HCEC 1CT (cell line): ENCODE measurements at regions not wholly inside any gene's neighbourhood (a gene's known extent, or its start where the extent isn't known, plus 50 kb on each side); places are given as distances from the start of the nearest gene placed in this dataset.
A peak's percentile ranks its signal among the peaks of the same experiment; 100 is the strongest.

Experiments
- DNase-seq: peaks from one replicate; pipeline ENCODE4 v3.0.0-alpha.2; 2017

DNA sequence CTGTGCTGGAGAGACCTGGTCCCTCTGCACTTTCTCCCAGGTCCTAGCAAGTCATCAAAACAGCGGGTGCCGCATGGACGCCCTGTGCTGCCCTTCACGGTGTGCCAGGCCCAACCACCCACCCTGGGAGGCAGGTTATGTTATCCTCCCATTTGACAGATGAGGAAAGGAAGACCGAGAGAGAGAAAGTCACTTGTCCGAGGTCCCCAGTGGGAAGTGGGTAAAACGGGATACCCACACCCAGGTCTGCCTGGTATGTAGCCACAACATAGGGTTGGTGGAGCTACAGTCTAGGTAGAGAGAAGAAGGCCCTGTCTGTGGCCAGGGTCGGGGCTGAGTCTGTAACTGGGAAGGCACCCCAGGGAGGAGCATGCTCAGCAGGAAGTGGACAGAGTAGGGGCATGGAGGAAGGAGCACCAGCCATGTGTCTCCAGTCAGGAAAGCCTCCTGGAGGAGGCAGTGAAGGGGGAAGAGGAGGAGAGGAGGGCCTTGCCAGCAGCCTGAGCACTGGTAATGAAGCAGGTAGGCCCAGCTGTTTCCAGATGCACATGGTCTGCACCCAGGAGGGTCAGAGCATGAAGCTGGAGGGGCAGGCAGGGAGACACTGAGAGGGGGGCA, 98.4 kb downstream of the ZFP36L2 start:
- DNase-seq = no peak

DNA sequence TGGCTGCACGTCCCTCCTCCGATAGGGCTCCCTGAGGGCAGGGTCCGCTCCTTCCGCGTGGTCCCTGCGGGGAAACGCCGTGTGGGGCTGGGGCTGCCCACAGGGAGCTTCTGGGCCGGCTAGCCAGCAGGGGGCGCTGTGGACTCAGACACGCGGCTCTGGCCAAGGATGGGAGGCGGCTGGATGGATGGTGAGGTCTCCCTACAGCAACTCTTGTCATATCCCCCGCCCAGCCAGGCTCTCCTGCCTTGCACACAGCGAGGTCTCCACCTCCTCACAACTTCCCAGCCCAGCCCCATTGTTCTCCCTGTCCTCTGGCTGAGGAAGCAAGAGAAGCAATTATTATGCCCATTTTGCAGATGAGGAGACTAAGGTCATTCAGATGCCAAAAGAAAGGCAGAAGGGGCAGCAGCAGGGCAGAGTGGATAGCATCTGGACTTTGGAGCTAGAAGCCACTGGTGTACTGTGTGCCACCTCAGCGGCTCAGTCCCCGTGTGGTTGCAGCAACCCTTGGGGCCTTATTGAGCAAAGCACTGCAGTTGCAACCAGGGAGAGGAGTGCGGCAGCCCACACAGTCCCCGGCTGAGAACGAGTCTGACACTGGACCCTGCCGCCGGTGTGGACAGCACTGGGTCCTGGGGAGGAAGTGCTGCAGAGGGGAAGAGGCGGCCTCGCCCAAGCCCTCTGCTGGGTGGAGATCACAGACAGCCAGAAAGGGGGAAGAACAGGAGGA, 99.0 kb downstream of the ZFP36L2 start:
- peak; percentile 24 for DNase-seq

DNA sequence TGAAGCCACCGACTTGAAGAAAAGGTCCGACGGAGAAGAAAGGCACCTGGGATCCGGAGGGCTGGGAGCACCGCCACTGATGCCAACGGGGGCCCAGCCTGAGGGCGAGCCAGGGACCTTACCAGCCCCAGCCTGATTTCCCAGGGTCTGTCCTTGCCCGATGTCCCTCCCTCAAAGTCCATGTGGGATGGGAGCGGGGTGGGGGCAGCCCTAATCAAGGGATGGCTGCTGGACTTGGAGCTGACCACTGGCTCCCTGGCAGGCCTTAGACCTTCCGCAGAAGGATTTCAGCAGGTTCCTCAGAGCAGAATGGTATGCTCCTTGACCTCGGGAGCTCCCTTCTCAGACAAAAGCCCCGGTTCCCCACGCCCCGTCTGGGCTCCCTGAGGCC, 99.6 kb downstream of the ZFP36L2 start:
- no peak for DNase-seq

DNA sequence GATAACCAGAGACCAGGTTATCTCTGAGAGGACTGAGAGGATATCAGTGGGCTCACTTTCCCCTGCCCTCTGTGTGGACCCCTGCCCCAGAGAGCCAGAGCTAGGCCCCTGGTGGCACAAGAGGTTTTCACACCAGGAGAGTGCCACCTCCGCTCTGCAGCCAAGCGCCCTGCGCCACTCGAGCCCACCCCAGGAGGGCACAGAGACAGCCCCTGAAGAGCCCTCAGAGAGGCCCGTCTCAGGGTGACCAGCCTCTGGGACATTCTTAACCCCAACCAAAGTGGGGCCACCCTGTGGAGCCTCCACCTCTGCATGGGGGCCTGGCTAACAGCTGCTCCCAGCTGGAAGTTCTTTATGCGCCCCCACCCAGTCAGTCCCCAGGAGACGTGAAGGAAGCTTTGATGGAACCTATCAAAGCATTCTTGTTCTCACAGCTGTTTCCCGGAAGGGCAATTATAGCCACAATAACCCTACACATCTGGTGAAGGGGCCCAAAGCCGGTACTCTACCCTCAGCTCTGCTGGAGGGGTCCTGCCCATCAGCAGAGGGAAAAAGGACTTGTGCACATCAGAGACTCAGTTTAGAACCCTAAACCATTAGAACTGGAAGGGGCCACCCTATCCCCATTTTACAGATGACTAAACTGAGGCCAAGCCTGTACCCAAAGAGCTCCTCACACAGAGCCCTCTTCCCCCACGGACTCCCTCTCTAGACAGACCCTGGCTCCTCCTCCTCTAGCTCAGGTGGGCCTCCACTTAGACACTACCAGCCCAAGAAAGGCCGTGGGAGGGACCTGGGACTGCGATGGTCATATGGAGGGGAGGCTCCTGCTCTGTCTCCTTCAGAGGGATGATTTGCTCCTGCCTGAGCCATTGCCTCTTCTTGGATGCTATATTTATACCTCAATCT, 101.1 kb downstream of the ZFP36L2 start:
- no peak for DNase-seq

DNA sequence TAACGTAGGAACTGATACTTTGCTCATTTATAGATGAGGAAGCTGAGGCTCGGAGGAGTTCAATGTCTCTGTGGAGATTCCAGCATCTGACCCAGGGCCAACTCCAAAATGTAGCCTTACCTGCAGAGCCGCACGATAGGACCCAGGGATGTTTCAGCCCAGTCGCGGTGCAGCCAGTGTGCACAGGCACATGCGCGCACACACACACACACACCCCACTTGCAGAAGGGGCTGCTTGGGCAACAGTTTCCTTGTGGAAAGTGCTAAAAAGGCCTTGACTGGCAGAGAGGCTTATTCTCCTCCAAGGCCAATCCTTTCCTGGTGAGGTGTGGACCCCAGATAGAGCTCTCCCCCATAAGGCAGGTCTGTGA, 101.7 kb downstream of the ZFP36L2 start:
- no peak for DNase-seq

DNA sequence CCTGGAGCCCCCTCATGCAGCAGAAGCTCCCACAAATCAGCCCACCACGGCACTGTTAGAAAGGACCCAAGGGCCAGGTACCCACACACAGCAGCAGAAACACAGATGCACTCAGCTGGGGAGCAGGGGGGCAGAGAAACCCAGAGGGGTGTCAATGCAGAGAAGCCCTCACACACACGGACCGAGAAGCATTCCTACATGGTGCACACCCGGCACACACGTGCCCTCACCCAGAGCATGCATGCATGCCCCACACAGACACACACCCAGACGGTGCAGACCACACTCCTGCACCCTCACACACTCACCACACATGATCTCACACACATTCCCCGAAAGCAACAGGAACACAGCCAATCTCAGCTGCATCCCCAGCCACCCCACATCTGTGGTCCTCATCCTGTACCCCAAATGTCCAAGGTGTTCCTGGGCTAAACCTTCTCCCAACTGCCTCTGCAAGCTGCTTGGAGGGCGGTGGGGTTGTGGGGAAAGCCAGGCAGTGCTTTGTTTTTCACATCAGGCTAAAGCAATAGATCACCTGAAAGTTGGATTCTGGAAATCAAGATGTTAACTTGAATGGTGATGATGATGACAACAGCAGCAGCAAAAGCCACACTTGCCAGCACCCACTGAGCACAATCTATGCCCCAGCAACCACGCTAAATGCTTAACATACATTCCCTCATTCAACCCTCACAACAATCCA, 102.3 kb downstream of the ZFP36L2 start:
- no peak for DNase-seq

DNA sequence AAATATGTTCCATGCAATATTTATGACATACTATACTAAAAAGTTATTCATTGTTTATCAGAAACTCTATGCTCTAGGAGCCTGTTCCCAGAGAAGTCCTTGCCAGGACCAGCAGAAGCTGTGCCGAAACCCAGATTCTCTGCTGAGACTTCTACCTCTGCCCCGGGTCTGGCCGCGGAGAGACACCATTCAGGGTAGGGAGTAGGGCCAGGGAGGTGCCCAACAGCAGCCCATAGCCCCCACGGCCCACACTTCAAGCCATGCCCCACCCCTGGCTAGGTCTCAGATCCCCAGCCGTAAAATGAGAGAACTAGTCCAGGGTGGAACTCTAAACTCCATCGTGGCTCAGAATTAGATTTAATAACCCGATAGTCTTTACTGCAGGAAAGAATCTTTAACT, 102.9 kb downstream of the ZFP36L2 start:
- DNase-seq = no peak

DNA sequence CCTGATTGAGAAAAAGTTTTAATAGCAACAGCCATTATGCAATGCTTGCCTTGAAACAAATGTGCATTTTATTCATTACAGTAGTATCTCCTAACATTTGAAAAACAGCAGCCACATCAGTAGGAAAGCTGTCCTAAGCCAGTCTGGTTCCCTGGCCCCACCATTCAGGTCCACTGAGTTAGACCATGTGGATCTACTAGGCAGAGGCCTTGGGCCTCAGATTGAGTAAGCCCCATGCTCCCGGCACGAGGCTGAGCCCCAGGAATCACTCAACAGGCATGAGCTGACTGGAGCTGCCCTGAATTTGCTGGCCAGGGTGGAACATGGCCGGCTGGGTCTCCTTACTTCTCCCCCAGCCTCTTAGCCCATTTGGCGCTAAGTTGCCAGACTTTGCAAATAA, 103.4 kb downstream of the ZFP36L2 start:
- no peak for DNase-seq

DNA sequence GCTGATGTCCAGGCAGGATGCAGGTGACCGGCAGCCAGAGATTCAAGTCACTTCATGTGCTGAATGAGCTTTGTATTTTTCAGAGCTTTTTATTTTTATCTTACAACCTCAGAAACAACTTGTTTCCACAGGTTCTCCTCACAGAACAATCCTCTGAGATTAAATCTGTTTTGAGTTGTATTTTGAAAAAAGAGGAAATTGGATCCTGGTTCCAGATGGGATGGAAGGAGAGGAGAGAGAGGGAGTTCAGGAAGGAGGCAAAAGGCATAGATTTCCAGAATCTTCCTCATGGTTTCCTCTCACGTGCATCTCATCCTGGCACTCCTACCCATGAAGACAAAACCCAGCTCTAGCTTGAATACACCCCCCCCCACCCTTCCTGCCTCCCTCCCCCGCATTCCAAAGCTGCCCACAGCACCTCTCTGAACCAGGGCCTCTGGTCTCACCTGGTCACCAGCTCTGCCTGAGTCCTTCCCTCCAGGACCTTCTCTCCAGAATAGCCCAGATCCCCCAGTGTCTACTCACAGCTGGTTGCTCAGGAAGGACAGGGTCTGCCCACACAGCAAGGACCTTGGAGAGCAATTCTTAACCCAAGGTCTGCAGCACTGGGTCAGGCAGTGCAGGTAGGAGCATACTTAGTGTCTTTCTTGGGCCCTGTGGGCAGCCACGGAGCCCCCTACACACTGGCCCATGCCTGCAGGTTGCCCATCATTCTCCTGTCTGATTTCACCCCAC, 104.7 kb downstream of the ZFP36L2 start:
- DNase-seq = no peak

DNA sequence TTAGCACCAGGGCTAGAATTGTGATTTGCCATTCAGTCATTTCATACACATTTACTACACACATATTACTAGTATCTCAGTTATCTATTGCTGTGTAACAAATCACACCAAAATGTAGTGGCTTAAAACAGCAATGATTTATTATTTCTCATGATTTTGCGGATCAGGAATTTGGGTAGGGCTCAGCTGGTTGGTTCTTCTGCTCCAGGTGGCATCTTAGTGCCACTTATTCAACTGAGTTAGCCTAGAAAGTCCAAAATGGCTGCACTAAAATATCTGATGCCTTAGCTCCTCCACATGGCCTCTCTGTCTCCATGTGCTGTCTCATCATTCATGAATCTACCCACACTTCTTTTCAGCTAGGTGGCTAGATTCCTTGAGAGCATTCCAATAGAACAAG, 107.1 kb downstream of the ZFP36L2 start:
- no peak for DNase-seq

DNA sequence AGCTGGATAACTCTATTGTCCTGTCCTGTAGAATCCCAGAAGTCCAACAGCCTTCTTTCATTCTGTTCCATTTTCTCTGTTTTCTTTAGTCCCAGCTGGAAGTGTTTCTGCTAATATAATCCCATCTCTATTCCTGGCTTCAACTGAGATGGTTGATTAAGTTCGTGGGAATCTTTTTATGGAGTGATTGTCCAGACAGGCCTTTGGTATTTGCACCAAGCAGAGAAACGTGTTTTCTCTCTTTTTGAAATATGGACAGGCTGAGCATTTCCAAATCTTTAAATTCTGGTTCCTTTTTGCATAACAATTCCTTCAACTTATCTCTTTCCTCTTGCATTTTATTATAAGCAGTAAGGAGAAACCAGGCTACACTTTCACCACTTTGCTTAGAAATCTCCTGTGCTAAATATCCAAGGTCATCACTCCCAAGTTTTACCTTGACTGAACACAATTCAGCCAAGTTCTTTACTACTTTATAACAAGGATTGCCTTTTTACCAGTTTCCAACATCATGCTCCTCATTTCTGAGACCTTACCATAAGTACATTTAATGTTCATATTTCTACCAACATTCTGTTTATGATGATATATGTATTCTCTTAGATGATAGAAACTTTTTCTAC, 108.8 kb downstream of the ZFP36L2 start:
- no peak for DNase-seq

DNA sequence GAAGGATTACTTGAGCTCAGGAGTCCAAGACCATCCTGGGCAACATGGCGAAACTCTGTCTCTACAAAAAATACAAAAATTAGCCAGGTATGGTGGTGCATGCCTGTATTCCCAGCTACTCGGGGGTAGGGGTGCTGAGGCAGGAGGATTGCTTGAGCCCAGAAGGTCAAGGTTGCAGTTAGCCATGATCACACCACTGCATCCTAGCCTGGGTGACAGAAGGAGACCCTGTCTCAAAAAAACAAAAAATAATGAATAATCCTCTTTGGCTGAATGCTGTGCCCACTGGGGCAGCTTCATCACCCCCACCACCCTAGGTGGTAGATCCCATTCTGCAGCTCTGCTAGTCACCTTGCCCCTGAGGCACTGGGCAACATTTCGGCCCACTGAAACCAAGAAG, 109.4 kb downstream of the ZFP36L2 start:
- no peak for DNase-seq

DNA sequence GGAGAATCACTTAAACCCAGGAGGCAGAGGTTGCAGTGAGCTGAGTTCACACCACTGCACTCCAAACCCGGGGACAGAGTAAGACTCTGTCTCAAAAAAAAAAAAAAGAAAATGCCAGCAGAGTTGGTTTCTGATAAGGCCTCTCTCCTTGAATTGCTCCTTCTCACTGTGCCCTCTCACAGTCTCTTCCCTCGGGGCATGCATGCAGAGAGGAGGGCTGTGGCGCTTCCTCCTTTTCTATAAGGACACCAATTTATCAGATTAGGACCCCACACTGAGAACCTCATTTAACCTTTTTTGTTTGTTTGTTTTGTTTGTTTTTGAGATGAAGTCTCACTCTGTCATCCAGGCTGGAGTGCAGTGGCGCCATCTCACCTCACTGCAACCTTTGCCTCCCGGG, 110.5 kb downstream of the ZFP36L2 start:
- DNase-seq = no peak

DNA sequence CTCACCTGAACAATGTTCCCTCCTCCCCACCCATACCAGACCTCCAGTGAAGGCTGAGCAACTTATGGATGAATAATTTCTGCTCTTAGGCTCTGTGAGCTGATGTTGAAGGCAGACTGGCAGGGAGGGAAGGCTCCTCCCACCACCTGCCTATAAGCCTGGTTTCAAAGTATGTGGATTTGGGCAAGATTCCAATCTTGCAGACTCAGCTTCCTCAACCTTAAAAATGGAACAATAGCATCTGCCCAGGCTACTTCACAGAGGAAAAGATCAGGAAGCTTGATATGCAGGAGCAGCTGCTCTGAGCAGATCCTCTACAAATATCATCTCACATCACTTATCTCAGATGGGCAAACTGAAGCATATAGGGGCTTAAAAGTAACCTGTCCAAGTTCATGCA, 112.2 kb downstream of the ZFP36L2 start:
- DNase-seq = no peak

DNA sequence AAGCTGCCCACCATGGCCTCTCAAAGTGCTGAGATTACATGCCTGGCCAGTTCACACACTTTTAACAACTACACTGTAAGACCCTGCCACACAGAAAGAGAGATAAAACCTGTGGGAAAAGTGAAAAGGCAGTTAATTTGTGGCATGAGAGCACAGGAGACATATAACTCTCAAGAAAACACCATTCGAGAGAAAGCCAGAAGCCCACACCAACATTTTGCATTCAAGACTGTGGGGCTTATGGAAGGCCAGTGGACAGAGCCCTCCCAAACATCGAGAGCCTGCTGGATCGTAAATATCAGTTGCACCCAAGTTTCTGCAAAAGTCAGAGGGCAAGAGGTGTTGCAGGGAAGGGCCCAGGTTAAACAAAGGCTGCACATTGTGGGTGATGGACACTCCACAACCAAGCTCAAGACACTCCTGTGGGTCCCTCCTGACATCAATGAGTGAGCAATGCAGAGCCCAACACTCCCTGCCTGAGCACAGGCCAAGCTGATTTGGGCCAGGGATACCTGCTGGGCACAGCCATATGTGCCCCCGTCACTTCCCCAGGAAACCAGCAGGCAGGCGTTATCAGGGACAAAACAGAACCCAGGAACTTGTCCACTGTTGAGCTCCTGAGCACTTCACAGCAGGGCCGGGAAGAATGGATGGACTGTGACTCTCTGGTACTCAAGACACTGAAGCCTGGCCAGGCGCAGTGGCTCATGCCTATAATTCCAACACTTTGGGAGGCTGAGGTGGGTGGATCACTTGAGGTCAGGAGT, 114.4 kb downstream of the ZFP36L2 start:
- DNase-seq = no peak

DNA sequence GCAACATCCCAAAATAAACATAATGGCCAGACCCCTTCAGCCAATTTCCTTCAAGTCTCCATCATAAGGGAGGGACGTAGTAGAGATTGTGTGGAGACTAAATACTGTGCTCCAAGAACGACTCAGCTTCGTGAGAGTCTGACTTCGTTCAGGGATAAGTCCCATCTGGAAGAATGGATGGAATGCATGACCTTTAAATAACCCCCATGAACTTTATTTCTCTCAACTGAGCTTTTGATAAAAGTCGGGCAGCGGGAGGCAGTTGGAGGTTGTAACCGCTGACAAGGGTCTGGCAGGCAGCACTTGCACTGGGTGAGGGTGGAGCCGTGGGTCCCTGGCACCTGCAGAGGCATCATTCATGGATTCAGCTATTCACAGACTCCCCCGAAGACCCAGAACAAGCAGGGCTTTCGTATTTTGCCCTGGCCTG, 115.9 kb downstream of the ZFP36L2 start:
- no peak for DNase-seq

DNA sequence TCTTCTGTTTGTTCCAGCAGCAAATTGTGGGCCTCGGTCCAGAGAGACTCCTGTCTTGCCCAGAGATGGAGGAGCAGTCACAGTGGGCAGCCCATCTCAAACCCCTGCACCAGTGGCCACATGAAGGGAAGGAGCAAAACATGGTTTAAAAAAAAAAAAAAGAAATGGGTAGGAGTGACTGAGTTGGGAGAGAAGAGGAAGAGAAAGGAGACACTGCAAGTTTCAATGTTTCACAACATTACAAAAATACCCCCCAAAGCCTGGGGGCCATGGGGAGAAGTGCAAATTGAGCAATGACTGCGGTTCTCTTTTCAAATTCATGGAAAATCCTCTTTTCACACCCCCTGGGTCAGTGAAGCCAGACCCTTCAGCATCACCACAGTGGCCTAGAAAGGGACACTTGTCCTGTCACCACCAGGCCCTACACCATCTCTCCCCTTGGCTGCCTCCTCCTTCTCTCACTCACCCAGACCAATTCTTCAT, 117.1 kb downstream of the ZFP36L2 start:
- no peak for DNase-seq

DNA sequence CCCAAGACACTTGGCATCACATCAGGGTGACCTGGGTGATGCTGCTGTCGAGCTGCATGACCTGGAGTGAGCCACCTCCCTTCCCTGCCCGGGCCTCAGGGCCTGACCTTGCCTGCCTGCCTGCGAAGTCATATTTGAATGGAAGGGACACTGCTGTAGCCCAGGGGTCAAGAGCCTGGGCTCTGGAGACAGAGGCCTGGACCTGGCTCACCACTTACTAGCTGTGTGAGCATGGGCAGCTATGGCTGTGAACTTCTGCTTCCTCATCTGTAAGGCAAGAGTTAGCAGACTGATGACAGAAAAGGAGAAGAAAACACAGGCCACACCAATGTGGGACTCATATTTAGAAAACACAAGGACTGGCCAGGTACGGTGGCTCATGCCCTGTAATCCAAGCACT, 118.7 kb downstream of the ZFP36L2 start:
- no peak for DNase-seq

DNA sequence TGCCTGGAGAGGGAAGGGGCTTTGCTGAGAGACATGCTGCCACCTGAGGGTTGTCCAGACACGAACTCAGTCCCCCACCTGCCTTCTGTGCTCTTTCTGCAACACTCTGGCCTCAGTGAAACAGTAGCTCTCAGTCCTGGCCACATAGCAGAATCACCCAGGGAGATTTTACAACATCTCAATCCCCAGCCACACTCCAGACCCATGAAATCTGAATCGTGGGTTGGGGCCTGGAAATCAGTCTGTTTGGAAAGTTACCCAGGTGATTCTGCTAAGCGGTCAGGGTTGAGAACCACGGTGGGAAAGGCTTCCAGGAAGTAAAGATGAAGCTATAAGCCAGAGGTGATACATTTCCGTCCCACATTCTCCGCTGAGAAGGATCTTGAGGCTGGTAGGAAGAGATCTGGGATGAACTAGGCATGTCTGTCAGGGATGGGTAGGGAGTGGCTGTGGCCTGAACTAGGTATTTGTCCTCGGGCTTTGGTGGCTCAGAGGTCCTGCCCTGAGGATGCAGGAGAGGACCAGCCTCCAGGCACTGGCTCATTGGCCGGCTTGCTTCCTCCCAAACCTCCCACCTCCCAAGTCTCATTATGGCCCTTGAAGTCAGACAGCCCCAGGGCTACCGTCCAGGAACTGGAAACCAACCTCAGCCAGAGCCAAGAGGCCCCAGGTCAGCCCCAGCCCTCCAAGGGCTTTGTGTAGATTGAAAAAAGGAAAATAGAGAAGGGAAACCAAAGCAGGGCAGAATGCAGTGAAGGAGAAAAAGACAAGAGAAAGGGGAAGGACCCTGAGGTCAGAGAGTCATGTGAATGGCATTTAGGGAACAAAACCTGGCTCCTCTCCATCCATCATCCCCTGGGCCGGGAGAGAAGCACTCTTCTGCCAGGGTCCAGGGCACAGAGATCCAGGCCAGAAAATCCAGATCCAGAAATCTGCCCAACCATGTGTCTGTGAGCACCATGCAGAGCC, 119.6 kb downstream of the ZFP36L2 start:
- DNase-seq = no peak
